Heart right ventricle (tissue), 16 donors: ENCODE measurements at regions not wholly inside any gene's neighbourhood (a gene's known extent, or its start where the extent isn't known, plus 50 kb on each side); places are given as distances from the start of the nearest gene placed in this dataset.

Experiments
- ATAC-seq, 8 donors: fragments of 200-7000 bp; cut with Tn5 transposase; one replicate each; pipeline ENCODE4 v1.9.1; 2020; ENCODE audit warnings: mild to moderate bottlenecking in 8 of 8, moderate library complexity in 8 of 8, moderate number of reproducible peaks in 1 of 8
- DNase-seq, 2 donors: peaks; one replicate each; pipeline ENCODE4 v3.0.0-alpha.2; 2020
- H3K27ac ChIP-seq, 10 donors: fragments of 200-600 bp; sonication (generic) in 2 of 10; one replicate each; pipeline versions ENCODE4 v1.5.0 to v1.8.0; 2020 to 2022; ENCODE audit warnings: mild to moderate bottlenecking in 3 of 10
- H3K27me3 ChIP-seq, 7 donors: fragments of 200-600 bp; one replicate each; pipeline ENCODE4 v1.8.0; 2021 to 2022; ENCODE audit warnings: mild to moderate bottlenecking in 2 of 7
- H3K36me3 ChIP-seq, 9 donors: fragments of 200-600 bp; sonication (generic) in 1 of 9; one replicate each; pipeline versions ENCODE4 v1.5.0 to v1.8.0; 2020 to 2022; ENCODE audit warnings: mild to moderate bottlenecking in 2 of 9
- H3K4me1 ChIP-seq, 9 donors: fragments of 200-600 bp; sonication (generic) in 1 of 9; one replicate each; pipeline versions ENCODE4 v1.5.0 to v1.8.0; 2020 to 2022; ENCODE audit warnings: mild to moderate bottlenecking in 4 of 9
- H3K4me3 ChIP-seq, 10 donors: fragments of 200-600 bp; sonication (generic) in 2 of 10; one replicate each; pipeline versions ENCODE4 v1.5.0 to v1.8.0; 2020 to 2022; ENCODE audit warnings: mild to moderate bottlenecking in 7 of 10, moderate library complexity in 2 of 10
- H3K9me3 ChIP-seq, 11 donors: fragments of 200-600 bp in 10 of 11; sonication (generic) in 2 of 11; one replicate each; pipeline versions ENCODE4 v1.5.0 to v1.8.0; 2013 to 2022; ENCODE audit warnings: mild to moderate bottlenecking in 2 of 11, control low read depth in 1 of 11, moderate library complexity in 1 of 11
- WGBS, 2 donors: extraction: QIAGEN DNeasy Blood & Tissue Kit; methylation state at CpG; one replicate each; pipeline ENCODE4 v1.1.7; 2013; ENCODE audit warnings: inconsistent platforms in 1 of 2; 5-methylcytosine and 5-hydroxymethylcytosine counted together
- intact Hi-C, 10 donors: fragments of 100-400 bp; cut with DNase I; formaldehyde crosslinking; loops; one replicate each; pipeline versions ENCODE4 v1.11.1 to v1.14.2; 2022
- TF ChIP-seq, protein P1 (sequence below), 9 donors: fragments of 200-600 bp; sonication (generic) in 2 of 9; IDR thresholded peaks; one replicate each; pipeline versions ENCODE4 v1.5.0 to v1.8.0; 2021 to 2022; ENCODE audit warnings: antibody characterized with exemption in 9 of 9, mild to moderate bottlenecking in 5 of 9, moderate library complexity in 1 of 9
- donor health status: Arrhythmogenic right ventricular cardiomyopathy.
- donor health status: ischemic (EF 13 %, LVEDD 7.1; RV severe dilation, severe dysfunction).
- donor health status: healthy with polysubstance abuse.
- donor health status: DM: no; HTN: yes; CAD: no.
- donor health status: DM: no; HTN: no; CAD: no.
- donor health status: ischemic (EF 25% LVEDD 6.9; RV normal size, moderate dysfunction).
- donor health status: ischemic (EF 25% LVEDD 5.7; RV mildly dilated, moderate dysfunction).
- donor health status: healthy.
- donor health status: DM: yes; HTN: yes; CAD: no.
- donor health status: Ischemic cardiomyopathy.
- donor health status: ischemic (EF 35%, LVEDD 5.7; RV mildly dilated, moderate dysfunction).
- donor health status: nonischemic (EF 11% LVEDD 7.7; RV severe dilation, severe dysfunction).
- donor health status: DM: yes; HTN: yes; CAD: no.
- donor health status: PGD.
- donor health status: ischemic (EF 29% LVEDD 5.4; RV normal size, mild dysfunction).
- donor health status: nonischemic (EF 23%, LVEDD 6.1; RV moderate dilation, normal function).

- DNase-seq = no peak
- TF ChIP-seq, protein P1, sequence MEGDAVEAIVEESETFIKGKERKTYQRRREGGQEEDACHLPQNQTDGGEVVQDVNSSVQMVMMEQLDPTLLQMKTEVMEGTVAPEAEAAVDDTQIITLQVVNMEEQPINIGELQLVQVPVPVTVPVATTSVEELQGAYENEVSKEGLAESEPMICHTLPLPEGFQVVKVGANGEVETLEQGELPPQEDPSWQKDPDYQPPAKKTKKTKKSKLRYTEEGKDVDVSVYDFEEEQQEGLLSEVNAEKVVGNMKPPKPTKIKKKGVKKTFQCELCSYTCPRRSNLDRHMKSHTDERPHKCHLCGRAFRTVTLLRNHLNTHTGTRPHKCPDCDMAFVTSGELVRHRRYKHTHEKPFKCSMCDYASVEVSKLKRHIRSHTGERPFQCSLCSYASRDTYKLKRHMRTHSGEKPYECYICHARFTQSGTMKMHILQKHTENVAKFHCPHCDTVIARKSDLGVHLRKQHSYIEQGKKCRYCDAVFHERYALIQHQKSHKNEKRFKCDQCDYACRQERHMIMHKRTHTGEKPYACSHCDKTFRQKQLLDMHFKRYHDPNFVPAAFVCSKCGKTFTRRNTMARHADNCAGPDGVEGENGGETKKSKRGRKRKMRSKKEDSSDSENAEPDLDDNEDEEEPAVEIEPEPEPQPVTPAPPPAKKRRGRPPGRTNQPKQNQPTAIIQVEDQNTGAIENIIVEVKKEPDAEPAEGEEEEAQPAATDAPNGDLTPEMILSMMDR (IDR thresholded peaks at IDR 0.05) = no peak
- Histone ChIP-seq H3K27ac (peak overlapping the region in 1 of 10 donors; percentile 18), H3K9me3 (peaks cover 0 to under 1% (median 0%) of the 10 kb centered on the region in 11 donors), H3K36me3 (no peaks in the 10 kb centered on the region), H3K27me3 (no peaks in the 10 kb centered on the region), H3K4me1 (peaks cover 0 to 9% (median 0%) of the 10 kb centered on the region in 9 donors), H3K4me3 (no peak overlapping the region)
- 41 to 53% methylated on average over 1 of the region's 1 CpG for WGBS, 2 donors
- ATAC-seq = no peak
- intact Hi-C loops = no loop called here
Measured at GRCh38 chr5:39892708-39893107, 467.9 kb upstream of the DAB2 start.

GRCh38 chr5:39891376-39891775 is 466.6 kb upstream of the DAB2 start:
- Histone ChIP-seq H3K4me3 (no peak overlapping the region), H3K36me3 (no peaks in the 10 kb centered on the region), H3K27ac (no peak overlapping the region), H3K9me3 (peaks cover 0 to 12% (median 0%) of the 10 kb centered on the region in 11 donors), H3K27me3 (no peaks in the 10 kb centered on the region), H3K4me1 (peaks cover 0 to 9% (median 0%) of the 10 kb centered on the region in 9 donors)
- WGBS, 2 donors = 50 to 66% methylated on average over 2 of the region's 2 CpGs
- intact Hi-C loops = no loop called here
- peak in 1 of 8 donors; percentile 56 for ATAC-seq
- TF ChIP-seq, protein P1 (IDR thresholded peaks at IDR 0.05) = no peak
- no peak for DNase-seq

DNA sequence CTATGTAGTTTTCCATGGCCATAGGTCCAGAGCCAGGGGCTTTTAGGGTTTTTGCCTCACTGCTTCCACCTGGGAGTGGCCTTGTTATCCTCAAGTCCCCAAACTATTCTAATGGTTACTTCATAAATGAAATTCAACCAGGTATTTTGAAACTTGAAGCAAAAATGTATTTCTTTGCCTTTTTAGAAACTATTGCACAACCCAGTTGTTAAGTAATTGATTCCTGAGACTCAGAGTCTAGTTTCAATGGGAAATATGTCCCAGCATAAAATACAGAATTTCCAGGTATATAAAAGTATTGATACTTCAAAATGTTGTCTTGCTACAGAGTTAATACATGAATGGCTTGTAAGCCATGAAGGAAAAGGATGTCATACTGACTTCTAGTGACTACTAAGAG is 456.2 kb upstream of the DAB2 start:
- Histone ChIP-seq H3K27ac (no peak overlapping the region), H3K4me1 (no peaks in the 10 kb centered on the region), H3K36me3 (no peaks in the 10 kb centered on the region), H3K9me3 (no peaks in the 10 kb centered on the region), H3K27me3 (no peaks in the 10 kb centered on the region), H3K4me3 (no peak overlapping the region)
- TF ChIP-seq, protein P1 (IDR thresholded peaks at IDR 0.05) = no peak
- ATAC-seq (no peak), DNase-seq (no peak)
- intact Hi-C loops = no loop called here

DNA sequence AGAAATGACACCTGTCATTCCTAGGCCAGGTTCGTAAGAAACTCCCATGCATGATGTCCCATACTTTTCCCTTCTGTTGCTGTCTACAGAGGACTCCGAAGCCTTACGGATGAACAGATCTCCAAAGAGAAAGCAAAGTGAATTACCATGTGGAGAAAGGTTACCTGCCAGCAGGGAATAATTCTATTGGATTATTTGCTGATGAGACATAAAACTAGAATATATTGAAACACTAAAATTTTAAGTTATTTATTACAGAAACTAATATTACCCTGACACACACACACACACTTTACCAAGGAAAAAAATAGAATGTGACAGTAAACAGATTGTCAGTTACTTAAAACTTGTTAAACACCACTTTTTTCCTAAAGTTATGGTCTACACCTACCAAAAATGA is 452.7 kb upstream of the DAB2 start:
- H3K27me3 ChIP-seq = no peaks in the 10 kb centered on the region
- no peak overlapping the region for H3K4me3 ChIP-seq
- 95% methylated on average over 3 of the region's 3 CpGs for WGBS, 2 donors
- intact Hi-C loops = no loop called here
- no peak for DNase-seq
- TF ChIP-seq, protein P1 (IDR thresholded peaks at IDR 0.05) = no peak
- no peak for ATAC-seq
- no peaks in the 10 kb centered on the region for H3K36me3 ChIP-seq
- H3K27ac ChIP-seq = no peak overlapping the region
- H3K4me1 ChIP-seq = no peaks in the 10 kb centered on the region
- H3K9me3 ChIP-seq = no peaks in the 10 kb centered on the region
